Central memory CD4-positive, alpha-beta T cell (primary cell): ENCODE measurements at regions not wholly inside any gene's neighbourhood (a gene's known extent, or its start where the extent isn't known, plus 50 kb on each side); places are given as distances from the start of the nearest gene placed in this dataset.
"Not testable (repeated sequence)": the region's sequence is repeated elsewhere in the genome, so short reads cannot be mapped to it uniquely, and the experiment has no call there.

Experiments used
- DNase-seq: peaks from one replicate; pipeline ENCODE4 v3.0.0; 2022

GRCh38 chr12:68984796-68985573 is 52.0 kb upstream of the CPM start:
- no peak for DNase-seq

GRCh38 chr12:68997526-68997925 is 64.6 kb upstream of the CPM start:
- DNase-seq, result not testable (repeated sequence)

- no peak for DNase-seq
These were observed 65.1 kb upstream of the CPM start for GRCh38 chr12:68998041-68998440.

GRCh38 chr12:69000074-69000473 is 67.1 kb upstream of the CPM start:
- no peak for DNase-seq

- no peak for DNase-seq
These were observed 67.7 kb upstream of the CPM start for GRCh38 chr12:69000540-69001243.

- DNase-seq, result no peak
These were observed 68.3 kb upstream of the CPM start for GRCh38 chr12:69001251-69001650.

- DNase-seq, result no peak
These were observed 70.0 kb upstream of the CPM start for GRCh38 chr12:69002969-69003368.

GRCh38 chr12:69003991-69004390 is 71.0 kb upstream of the CPM start:
- no peak for DNase-seq

- DNase-seq, result no peak
These were observed 74.3 kb upstream of the CPM start for GRCh38 chr12:69007101-69007854.

GRCh38 chr12:69007855-69008351 is 74.9 kb upstream of the CPM start:
- no peak for DNase-seq

GRCh38 chr12:69008520-69008919 is 75.5 kb upstream of the CPM start:
- DNase-seq, result no peak

GRCh38 chr12:69014047-69014446 is 81.1 kb upstream of the CPM start:
- no peak for DNase-seq

- DNase-seq, result no peak
These were observed 82.0 kb upstream of the CPM start for GRCh38 chr12:69015017-69015416.

GRCh38 chr12:69015831-69016230 is 82.9 kb upstream of the CPM start:
- no peak for DNase-seq

- no peak for DNase-seq
These were observed 86.1 kb upstream of the CPM start for GRCh38 chr12:69019082-69019481.

GRCh38 chr12:69019910-69020309 is 86.9 kb upstream of the CPM start:
- DNase-seq, result no peak

- DNase-seq, result no peak
These were observed 89.7 kb upstream of the CPM start for GRCh38 chr12:69022674-69023073.

GRCh38 chr12:69023840-69024239 is 90.9 kb upstream of the CPM start:
- no peak for DNase-seq

GRCh38 chr12:69024413-69024812 is 91.4 kb upstream of the CPM start:
- no peak for DNase-seq

- DNase-seq, result no peak
These were observed 91.9 kb upstream of the CPM start for GRCh38 chr12:69024907-69025306.

GRCh38 chr12:69026336-69026735 is 93.4 kb upstream of the CPM start:
- no peak for DNase-seq

- no peak for DNase-seq
These were observed 94.5 kb upstream of the CPM start for GRCh38 chr12:69027411-69027881.
